Esophagus squamous epithelium (tissue), 4 donors: ENCODE measurements at regions not wholly inside any gene's neighbourhood (a gene's known extent, or its start where the extent isn't known, plus 50 kb on each side); places are given as distances from the start of the nearest gene placed in this dataset.

Experiments used
- CTCF ChIP-seq, 6 experiments: fragments of 450-650 bp in 4 of 6; fragments of 200-600 bp in 2 of 6; sonication (generic) in 2 of 6; IDR thresholded peaks; one replicate each; pipeline ENCODE4 v1.5.1; 2016 to 2019; ENCODE audit warnings: antibody characterized with exemption in 6 of 6, mild to moderate bottlenecking in 4 of 6, moderate library complexity in 4 of 6
- POLR2A ChIP-seq, 4 donors: fragments of 450-650 bp; IDR thresholded peaks; one replicate each; pipeline ENCODE4 v1.6.1; 2017; ENCODE audit warnings: antibody characterized with exemption in 4 of 4, mild to moderate bottlenecking in 4 of 4, moderate library complexity in 3 of 4

GRCh38 chr3:64828276-64828675, 140.5 kb upstream of the ADAMTS9 start:
- no peak for TF ChIP-seq CTCF (IDR thresholded peaks at IDR 0.05)
- TF ChIP-seq POLR2A (IDR thresholded peaks at IDR 0.05), result no peak
